MCF 10A (cell line): ENCODE measurements at regions not wholly inside any gene's neighbourhood (a gene's known extent, or its start where the extent isn't known, plus 50 kb on each side); places are given as distances from the start of the nearest gene placed in this dataset.

Experiments
- BruUV-seq: library from RNA; stranded (reverse); fragments of 400-500 nt; replicated peaks from 2 replicates; lab custom pipeline; 2021; lab: Mats Ljungman, UMichigan
- CTCF ChIA-PET: fragments of 300-600 bp; sonication (Branson Sonifier 250); formaldehyde crosslinking; extraction: SDS; loops from one replicate; lab custom pipeline; 2021; ENCODE audit warnings: antibody characterized with exemption, inconsistent platforms; lab: Yijun Ruan, JAX
- POLR2A ChIA-PET: fragments of 300-600, 350-650 bp; sonication (Branson Sonifier 250); formaldehyde crosslinking; extraction: SDS; loops from one replicate; lab custom pipeline; 2020; ENCODE audit warnings: antibody characterized with exemption, inconsistent platforms; lab: Yijun Ruan, JAX
- DNase-seq: peaks from one replicate; pipeline ENCODE4 v3.0.0-alpha.2; 2018; ENCODE audit not compliant: unreplicated experiment
- H3K27ac Mint-ChIP-seq: one replicate; pipeline ENCODE4 v1.8.0; 2022; ENCODE audit warnings: mild to moderate bottlenecking, low read depth, mixed read lengths; ENCODE audit not compliant: unreplicated experiment
- H3K27me3 Mint-ChIP-seq: one replicate; pipeline ENCODE4 v1.8.0; 2022; ENCODE audit warnings: mixed read lengths; ENCODE audit not compliant: insufficient read depth, unreplicated experiment
- H3K36me3 Mint-ChIP-seq: one replicate; pipeline ENCODE4 v1.8.0; 2022; ENCODE audit warnings: mild to moderate bottlenecking, moderate library complexity, mixed read lengths; ENCODE audit not compliant: insufficient read depth, unreplicated experiment
- H3K4me1 Mint-ChIP-seq: one replicate; pipeline ENCODE4 v1.8.0; 2022; ENCODE audit warnings: mixed read lengths; ENCODE audit not compliant: insufficient read depth, unreplicated experiment
- H3K4me3 Mint-ChIP-seq: one replicate; pipeline ENCODE4 v1.8.0; 2022; ENCODE audit warnings: mild to moderate bottlenecking, moderate library complexity, mixed read lengths; ENCODE audit not compliant: unreplicated experiment
- H3K9me3 Mint-ChIP-seq: one replicate; pipeline ENCODE4 v1.8.0; 2022; ENCODE audit warnings: mixed read lengths; ENCODE audit not compliant: unreplicated experiment
- intact Hi-C: fragments of 100-400 bp; cut with micrococcal nuclease; formaldehyde crosslinking; loops from 2 replicates; pipeline ENCODE4 v1.14.1; 2022
- TF ChIP-seq, protein P1 (sequence below): fragments of 200-600 bp; IDR thresholded peaks from one replicate; pipeline ENCODE4 v1.8.0; 2022; ENCODE audit warnings: antibody characterized with exemption, mild to moderate bottlenecking; ENCODE audit not compliant: unreplicated experiment

DNA sequence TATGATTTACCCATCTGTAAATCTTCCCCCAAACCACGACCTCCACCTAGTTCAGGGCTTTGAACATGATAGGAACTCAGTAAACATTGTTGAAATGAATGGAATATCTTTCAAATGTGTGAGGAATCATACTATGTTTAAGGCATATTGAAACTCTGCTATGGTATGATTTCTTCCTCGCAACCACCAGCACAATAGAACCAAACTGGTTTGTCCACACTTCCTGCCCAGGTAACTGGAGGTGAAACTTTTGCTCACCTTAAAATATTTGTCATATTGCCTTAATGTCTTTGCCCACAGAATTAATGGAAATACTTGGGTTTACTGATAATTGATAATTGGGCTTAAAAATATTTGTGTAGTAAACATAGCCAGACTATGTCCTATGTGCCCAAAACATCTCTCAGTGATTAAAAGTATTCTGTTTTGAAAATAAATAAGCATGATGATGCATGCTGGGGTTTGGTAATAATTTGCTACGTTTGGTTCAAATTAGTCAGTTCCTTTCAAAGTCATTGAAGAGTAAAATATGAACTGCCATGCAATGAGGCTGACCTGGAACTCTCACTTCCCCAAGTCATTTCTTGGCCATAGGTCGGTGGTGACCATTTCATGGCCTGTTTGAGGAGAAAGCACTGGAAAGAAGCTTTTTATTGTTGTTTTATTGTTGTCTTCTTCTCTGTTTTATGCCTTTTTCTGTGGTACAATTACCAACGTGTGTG lies 73.3 kb downstream of the TNFSF18 start:
- Mint-ChIP-seq H3K4me1 (peaks cover 40% of the 10 kb centered on the region), H3K27ac (no peak overlapping the region), H3K36me3 (no peaks in the 10 kb centered on the region), H3K4me3 (no peak overlapping the region), H3K27me3 (no peaks in the 10 kb centered on the region), H3K9me3 (peaks cover 7% of the 10 kb centered on the region)
- POLR2A ChIA-PET = interaction anchor here (0.8 to 2.2 kb wide), 8 partner anchors 13 to 220 kb away, joined by 3 to 10 read pairs (median 4); no protein-coding TSS in a partner anchor
- TF ChIP-seq, protein P1, sequence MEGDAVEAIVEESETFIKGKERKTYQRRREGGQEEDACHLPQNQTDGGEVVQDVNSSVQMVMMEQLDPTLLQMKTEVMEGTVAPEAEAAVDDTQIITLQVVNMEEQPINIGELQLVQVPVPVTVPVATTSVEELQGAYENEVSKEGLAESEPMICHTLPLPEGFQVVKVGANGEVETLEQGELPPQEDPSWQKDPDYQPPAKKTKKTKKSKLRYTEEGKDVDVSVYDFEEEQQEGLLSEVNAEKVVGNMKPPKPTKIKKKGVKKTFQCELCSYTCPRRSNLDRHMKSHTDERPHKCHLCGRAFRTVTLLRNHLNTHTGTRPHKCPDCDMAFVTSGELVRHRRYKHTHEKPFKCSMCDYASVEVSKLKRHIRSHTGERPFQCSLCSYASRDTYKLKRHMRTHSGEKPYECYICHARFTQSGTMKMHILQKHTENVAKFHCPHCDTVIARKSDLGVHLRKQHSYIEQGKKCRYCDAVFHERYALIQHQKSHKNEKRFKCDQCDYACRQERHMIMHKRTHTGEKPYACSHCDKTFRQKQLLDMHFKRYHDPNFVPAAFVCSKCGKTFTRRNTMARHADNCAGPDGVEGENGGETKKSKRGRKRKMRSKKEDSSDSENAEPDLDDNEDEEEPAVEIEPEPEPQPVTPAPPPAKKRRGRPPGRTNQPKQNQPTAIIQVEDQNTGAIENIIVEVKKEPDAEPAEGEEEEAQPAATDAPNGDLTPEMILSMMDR = no peak
- CTCF ChIA-PET = interaction anchor here (1.0 to 1.1 kb wide), 2 partner anchors 14 to 151 kb away, joined by 3 read pairs; no protein-coding TSS in a partner anchor
- no peak for DNase-seq
- intact Hi-C loops = loop anchor here (5.0 to 10.0 kb wide), 2 partner anchors 45 to 227 kb away; partner anchors contain the start of gene TNFSF4
- BruUV-seq = no TSS peak

DNA sequence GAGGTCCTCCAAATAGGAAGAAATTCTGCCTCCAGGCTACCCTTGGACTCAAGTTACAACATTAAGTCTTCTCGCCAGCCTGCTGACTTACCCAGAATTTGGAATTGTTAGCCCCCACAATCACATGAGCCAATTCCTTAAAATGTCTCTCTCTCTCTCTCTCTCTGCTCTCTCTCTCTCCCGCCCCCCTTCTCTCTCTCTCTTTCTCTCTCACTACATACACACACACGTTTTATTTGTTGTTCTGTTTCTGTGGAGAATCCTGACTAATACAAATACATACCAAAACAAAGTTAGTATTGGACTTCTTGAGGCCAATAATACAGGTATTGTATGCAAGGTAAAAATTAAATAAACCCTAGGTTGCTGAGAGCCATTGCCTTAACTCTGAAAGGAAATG lies 72.1 kb downstream of the TNFSF18 start:
- no peak for DNase-seq
- H3K9me3 Mint-ChIP-seq = peaks cover 7% of the 10 kb centered on the region
- no peaks in the 10 kb centered on the region for H3K27me3 Mint-ChIP-seq
- POLR2A ChIA-PET = interaction anchor here (0.8 kb wide), 1 partner anchor 75 kb away, joined by 3 read pairs; no protein-coding TSS in a partner anchor
- TF ChIP-seq, protein P1 = no peak
- peaks cover 32% of the 10 kb centered on the region for H3K4me1 Mint-ChIP-seq
- H3K27ac Mint-ChIP-seq = peak overlapping the region; percentile 21
- BruUV-seq = no TSS peak
- no peak overlapping the region for H3K4me3 Mint-ChIP-seq
- CTCF ChIA-PET = interaction anchor here (0.9 to 1.0 kb wide), 2 partner anchors 13 to 21 kb away, joined by 3 read pairs; no protein-coding TSS in a partner anchor
- intact Hi-C loops = loop anchor here (5.0 to 10.0 kb wide), 2 partner anchors 46 to 226 kb away; partner anchors contain the start of gene TNFSF4
- no peaks in the 10 kb centered on the region for H3K36me3 Mint-ChIP-seq

DNA sequence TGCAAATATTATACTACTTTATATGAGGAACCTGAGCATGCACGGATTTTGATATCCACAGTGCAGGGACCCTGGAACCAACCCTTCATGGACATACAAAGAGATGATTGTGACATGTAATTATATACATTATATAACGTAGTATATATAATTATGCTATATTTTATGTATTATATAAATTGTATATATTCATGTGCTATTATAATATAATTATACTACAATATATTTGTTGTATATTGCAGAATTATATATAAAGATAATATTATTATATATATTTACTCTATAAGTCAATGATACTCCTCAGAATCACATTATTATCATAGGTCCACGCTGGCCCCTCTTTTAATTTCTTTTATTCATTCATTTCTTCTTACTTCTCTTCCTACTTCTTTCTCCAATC lies 70.9 kb downstream of the TNFSF18 start:
- intact Hi-C loops = loop anchor here (5.0 to 10.0 kb wide), 2 partner anchors 48 to 225 kb away; partner anchors contain the start of gene TNFSF4
- POLR2A ChIA-PET = interaction anchor here (0.6 kb wide), 1 partner anchor 22 kb away, joined by 3 read pairs; no protein-coding TSS in a partner anchor
- TF ChIP-seq, protein P1 = no peak
- Mint-ChIP-seq H3K9me3 (peaks cover 7% of the 10 kb centered on the region), H3K4me3 (no peak overlapping the region), H3K4me1 (peaks cover 31% of the 10 kb centered on the region), H3K27ac (no peak overlapping the region), H3K36me3 (no peaks in the 10 kb centered on the region), H3K27me3 (no peaks in the 10 kb centered on the region)
- DNase-seq = no peak
- BruUV-seq = no TSS peak
- CTCF ChIA-PET = no interaction called here

DNA sequence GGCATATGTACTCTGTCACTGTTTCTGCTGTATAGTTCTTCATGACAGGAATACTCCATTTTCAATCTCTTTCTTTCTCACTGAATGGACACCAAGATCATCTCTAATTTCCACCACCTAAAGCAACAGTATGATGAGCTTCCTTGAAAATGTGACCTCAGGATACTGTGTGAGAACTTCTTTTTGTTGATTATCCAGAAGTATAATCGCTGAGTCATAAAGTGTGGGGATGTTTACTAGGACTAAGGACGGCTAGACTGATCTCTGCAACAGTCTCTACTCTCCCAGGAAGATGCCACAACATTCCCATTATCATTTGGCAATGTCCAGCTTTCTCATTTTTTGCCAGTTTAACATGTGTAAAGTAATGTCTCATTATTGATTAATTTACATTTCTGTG lies 70.3 kb downstream of the TNFSF18 start:
- CTCF ChIA-PET = no interaction called here
- peaks cover 31% of the 10 kb centered on the region for H3K4me1 Mint-ChIP-seq
- H3K27ac Mint-ChIP-seq = no peak overlapping the region
- H3K9me3 Mint-ChIP-seq = peaks cover 7% of the 10 kb centered on the region
- BruUV-seq = no TSS peak
- H3K4me3 Mint-ChIP-seq = no peak overlapping the region
- POLR2A ChIA-PET = interaction anchor here (0.6 to 0.7 kb wide), 2 partner anchors 12 to 21 kb away, joined by 3 read pairs; no protein-coding TSS in a partner anchor
- no peaks in the 10 kb centered on the region for H3K36me3 Mint-ChIP-seq
- TF ChIP-seq, protein P1 = no peak
- DNase-seq = peak; percentile 54
- no peaks in the 10 kb centered on the region for H3K27me3 Mint-ChIP-seq
- intact Hi-C loops = no loop called here
